ENCODE measurements at regions not wholly inside any gene's neighbourhood (a gene's known extent, or its start where the extent isn't known, plus 50 kb on each side); places are given as distances from the start of the nearest gene placed in this dataset.

DNA sequence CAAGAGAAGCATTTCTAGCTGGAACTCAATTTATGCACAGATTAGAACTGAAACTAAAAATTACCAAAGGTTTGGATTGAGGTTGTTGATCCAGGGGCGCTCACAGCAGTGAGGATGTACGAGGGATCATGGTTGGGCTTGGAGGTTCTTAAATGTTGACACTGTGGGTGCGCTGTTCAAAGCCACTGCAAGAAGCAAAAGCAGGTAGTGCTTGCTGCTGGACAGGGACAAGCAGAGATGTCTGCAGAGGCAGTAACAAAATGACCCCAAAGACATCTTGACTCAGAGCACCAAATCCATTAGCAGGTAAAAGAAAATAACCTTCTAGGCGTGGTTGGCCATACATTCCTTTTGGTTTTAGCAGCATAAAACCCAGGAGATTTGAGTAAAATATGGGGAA, 468.4 kb downstream of the ZSWIM6 start:
- no peak for DNase-seq

DNA sequence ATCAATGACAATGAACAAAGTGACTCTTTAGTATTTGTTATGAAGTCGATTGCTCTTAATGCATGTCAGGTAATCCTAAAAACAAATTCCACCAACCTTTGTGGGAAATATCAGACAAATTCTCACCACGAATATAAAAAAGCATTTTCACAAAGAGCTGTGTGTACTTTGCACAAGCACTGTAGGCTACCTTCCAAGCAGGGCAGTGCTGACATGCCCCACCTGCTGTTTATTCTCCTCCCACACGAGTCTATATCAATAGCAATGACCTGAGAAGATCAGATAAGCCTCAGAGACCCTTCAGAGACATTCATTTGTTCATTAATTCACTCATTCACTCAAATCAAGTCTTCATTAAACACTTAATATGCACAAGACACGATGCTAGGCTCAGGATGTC, 469.1 kb downstream of the ZSWIM6 start:
- no peak for DNase-seq

DNA sequence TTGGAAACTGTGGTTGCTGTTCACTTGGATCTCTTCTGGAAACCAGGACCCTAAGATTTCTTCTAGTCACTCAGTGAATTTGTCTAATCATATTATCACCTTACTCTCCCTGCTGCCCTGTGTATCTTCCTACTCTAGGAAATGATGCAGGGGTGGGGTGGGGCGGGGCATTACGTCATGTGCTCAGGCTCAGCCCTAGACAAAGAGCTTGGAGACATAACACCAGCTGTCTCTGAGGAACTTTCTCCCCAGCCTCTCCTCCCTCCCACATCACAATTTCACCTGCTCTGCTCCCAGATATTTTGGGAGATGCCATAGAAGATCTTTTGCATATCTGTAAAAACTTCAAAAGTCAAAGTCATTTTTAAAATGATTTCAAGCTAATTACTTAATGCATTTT, 470.4 kb downstream of the ZSWIM6 start:
- no peak for DNase-seq

DNA sequence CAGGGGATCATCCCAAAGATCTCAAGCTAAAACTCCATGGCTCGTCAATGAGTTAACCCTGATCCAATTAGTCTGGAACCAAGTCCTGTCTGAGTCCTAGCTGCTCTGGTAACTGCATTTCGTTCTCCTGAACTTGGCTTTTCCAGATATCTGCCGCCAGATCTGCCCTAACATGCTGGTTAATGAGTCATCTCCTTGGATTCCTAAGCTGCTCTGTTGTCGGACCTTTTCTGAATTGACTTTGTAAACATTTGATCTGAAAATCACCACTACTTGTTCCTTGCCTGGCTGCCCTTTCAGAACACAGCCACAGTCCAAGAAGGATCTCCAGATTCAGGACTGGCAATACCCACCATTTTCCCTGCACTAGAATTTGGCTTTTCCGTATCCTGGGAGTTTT, 473.0 kb downstream of the ZSWIM6 start:
- DNase-seq = no peak

DNA sequence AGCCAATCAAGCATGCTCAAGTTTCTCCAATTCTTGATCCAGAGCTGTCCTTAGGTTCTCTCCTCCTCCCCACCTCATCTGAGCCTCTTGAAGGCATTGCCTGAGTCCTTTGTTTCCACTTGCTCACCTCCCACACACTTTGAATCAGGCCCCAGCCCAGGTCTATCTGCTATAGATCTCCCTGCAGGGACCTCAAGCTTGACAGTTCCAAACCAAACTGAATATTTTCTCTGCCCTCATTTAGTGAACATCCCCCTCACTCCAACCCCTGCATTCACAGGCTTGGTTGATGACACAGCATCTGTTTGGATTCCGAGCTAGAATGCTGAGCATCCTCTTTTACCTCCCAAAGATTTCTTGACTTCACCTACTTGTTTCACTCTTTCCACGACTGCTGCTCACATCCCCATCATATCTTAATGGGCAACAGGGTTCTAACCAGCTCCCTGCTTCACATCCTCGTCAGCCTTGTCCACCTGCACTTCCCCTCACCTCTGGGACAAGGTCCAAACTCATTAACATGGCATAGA, 474.5 kb downstream of the ZSWIM6 start:
- DNase-seq = no peak

DNA sequence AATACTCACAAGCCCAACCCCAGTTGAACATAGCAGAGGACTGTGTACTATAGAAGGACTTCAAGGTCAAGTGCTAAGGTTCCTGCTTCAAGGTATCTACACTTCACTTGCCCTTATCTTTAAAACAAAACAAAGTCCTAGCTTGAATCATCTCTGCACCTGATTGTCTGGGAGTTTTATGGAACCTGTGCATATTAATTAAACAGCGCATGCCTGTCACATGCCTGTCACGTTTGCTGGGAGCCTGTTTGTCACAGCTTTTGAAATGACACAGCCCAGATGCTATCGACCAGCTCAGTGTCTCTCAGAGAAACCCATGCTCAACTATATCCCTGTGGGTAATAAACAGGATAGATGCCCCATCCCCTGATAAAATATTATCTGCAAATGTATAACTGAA, 476.0 kb downstream of the ZSWIM6 start:
- no peak for DNase-seq

DNA sequence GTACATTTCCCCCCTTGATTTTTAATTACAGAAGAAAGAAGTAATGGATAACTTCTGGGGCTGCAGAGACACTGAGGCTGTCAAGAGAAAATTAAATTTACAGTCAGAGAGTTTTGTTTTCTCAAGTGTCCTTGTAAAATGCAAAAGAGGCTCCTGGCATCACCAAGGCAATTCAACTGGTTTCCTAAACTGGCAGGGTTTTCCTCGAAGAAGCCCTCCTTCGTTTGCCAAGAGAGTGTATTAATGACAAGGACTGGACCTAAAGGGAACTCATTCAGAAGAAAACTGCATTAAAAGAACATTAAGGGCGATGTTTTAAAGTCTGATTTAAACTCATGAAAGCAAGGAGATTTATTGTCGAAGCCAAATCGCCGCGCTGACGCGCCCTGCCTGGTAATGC, 476.9 kb downstream of the ZSWIM6 start:
- no peak for DNase-seq

DNA sequence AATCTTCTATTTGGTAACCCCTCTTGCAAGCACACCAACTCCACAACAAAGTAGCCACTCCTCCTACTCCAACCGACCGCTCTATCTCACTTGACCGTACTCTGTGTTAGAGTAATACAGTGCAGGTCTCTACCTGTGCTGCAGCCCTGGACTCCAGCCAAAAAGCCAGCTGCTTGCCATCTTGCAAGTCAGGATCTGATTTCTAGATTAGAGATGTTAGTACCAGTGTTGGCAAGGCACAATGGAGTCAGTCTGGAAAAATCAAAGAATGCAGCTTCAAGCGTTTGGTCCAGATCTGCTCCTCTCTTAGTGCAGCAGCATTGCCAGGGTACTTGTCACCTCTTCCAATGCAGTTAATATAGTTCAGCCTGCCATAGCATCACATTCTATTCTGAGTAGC, 477.6 kb downstream of the ZSWIM6 start:
- DNase-seq = no peak

DNA sequence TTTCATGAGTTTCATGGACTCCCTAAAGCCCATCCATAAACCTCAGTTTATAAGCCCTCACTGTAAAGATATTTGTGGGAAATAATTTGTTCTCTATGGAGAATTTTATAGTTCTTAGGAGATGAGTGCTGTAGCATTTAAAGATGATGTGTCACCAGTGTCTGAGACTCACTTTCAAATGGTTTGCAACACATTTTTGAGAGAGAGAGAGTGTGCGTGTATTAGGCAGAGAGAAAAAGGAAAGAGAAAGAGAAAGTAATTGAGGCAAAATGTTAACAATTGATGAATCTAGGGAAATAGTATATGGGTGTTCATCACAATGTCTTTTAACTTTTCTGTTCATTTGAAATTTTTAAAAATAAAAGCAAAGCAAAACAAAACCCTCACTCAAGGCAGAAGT, 479.0 kb downstream of the ZSWIM6 start:
- no peak for DNase-seq

DNA sequence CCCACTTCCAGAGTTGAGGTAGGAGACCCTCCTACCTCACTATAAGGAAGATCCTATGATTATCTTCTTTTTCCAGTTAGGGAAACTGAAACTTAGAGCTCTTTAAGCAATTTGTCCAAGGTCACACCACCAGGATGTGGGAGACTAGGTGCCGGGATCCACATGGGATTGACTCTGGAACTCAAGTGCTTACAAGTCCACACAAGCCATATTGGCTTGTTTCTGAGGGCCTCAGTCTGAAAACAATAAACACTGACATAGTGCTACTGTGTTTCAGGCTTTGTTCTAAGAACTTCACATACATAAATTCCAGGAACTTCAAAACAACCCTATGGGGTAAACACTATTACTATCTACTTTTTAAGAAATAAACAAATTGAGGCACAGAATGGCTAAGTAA, 481.3 kb downstream of the ZSWIM6 start:
- no peak for DNase-seq

DNA sequence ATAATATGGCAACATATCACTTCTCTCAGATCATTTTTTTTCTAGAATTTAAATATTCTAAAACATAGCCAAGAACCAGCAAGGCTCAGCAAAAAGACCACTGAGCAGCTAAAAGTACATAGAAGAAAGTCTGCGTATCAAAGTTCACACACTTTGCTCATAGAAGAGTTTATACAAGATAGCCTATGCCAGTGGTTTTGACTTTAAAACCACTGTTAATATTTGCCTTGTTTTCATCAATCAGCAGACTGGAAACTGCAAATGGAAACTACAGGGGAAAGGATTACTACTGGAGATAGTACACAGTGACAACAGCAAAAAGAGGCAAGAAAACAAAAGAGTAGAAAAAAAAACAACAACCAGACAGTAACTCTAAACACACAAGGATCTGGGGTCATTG, 483.3 kb downstream of the ZSWIM6 start:
- DNase-seq = no peak

DNA sequence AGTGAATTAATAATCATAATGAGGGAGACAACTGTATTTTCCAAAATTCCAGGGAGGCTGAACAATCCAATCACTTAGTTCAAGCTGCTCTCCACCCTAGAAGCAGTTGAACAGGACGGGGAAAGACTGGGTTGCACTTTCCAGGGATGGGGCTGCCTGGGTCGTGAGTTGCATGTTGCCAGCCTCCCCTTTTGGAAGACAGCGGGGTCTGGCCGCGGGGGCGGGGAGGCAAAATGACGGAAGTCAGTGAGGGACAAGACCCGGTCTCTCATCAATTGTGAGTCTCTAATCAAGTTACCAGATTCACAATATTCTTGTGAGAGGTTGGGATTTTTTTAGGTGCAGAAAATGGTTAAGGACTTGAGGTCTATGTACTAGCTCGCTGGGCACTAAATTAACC, 484.1 kb downstream of the ZSWIM6 start:
- DNase-seq = no peak

DNA sequence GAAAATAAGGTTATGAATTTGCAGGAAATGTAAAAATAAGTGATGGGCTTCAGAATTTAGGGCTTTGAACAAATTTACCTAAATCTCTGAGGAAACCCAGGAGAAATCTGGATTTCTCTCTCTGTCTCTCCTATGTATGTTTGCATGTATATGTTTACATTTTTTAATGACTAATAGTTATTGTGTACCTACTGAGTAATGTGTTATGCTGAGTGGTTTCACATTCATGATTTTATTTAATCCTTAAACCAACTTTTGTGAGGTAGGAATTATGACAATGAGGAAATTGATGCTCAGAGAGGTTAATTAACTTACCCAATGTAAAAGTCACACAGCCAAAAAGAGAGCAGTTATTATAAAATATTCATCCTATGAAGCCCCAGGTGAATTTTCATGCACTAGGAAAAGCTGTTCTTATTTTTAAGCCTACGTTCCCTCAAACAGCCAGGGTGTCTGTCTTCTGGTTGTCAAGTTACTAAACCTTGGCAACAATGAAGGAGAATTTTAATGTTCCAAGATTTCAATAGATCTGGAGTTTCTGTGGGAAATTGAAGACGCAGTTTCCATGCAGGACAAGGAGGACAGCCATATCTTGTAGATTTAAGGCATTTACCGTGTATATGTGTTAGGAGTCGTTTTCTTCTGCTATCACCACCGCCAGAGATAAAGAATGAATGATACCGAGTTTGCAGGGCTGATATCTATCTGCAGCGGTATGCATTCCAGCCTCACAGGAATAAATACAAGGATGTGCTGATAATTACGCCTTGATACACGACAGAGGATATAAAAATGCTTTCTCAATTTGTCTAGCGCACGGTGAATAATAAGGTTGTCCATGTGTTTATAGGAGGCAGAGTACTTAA, 484.8 kb downstream of the ZSWIM6 start:
- no peak for DNase-seq

DNA sequence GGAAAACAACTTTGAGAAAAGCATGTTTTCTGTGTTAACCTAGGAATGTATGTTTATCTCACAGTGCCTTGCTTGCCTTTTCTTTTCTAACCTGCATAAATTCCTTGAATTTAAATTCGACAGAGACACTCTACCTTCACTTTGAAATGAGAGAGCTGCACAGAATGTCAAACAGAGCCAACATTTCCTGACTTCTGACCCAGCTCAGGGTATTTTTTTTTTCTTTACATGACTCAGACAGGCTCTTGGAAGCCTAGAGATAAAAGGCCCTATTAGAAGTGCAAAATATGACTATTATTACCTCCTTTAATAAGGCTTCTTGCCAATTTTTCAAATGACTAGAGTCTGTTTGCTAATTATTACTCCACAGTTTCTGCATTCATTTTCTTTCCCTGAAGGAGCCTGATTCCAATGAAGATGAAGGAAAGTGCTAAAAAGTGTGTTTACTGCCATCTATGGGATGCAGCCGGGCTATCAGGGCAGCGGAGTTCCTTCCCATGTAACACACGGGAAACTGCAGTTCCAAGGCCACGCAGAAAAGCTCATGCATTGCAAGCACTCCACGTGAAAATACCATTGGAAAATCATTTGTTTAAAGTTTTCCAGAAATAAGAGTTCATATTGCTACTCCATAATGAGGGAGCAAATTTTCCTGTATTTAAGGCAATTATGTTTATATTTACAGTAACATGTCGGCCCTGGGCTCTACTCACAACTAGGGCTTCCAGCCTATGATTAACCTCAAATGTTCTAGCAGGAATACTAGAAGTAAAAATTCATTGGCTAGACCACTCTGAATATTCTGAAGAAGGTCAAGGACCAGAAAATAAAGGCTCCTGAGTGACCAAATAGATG, 485.6 kb downstream of the ZSWIM6 start:
- peak; percentile 44 for DNase-seq

DNA sequence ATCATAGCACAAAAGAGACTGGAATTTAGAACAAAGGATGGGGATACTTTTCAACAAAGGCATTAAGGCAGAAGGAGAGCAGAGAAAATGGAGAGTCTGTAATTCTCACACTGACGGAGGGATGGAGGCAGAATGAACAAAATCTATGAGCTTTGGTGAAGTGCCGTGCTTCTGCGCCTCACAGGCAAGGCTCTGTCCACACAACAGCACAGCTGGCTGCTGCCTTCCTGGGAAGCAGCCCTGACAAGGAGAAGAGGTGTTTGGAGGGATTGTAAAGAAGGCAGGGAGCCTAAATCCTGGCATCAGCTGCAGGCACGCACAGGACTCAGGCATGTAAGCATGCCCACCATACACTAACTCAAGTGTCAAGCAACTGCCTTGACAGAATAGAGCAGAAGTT, 485.2 kb upstream of the KIF2A start:
- no peak for DNase-seq

DNA sequence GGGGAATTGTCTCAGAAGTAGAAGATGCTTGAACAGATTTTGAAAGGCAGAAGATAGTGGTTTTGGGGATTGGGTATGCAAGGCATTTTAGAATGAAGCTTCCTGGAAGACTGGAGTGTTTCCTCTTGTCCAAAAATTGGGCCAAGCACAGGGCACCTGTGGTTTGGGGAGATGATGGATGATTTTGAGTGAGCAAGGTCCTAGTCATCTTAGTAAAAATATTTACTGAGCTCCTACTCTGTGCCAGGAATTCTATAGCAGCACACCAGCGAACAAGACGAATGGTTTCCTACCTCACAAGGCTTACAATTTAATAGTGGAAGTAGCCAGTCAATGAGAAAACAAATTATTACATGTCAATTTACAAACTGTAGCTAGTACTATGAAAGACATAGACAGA, 484.4 kb upstream of the KIF2A start:
- no peak for DNase-seq

DNA sequence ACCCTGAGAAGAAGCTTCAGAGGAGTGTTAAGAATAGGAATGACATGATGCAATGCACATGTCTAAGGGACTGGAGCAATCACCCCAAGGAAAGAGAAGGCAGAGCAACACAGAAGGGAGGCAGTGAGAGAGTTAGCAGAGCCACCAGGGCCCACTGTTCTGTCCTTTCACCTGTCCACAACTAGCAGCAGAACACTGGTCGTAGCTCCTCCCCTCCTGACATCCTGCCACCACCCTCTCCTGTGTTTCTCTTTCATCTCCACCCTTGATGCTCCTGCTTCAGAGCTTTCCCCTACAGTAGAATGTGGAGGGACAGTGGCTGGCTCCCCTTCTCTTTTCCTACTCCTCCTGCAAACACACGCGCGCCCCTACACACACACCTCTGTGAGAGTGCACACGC, 483.4 kb upstream of the KIF2A start:
- no peak for DNase-seq

DNA sequence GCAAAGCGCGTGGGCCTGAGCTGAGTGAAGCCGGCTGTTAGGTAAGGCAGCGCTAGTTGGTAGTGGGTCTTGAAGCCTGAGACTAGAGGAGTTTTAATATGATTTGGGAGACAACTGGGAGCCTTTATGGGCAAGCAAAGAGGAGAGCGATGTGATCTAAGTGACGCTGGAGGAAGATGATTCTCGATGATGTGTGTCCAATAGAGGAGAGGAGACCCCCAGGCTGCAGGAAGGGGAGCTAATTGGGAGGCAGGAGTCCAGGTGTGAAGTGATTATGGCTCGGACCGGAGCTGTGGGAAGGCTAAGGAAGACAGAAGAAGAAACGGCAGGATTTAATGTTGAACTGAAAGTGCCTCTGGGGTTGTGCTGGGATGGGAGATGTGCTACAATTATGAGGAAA, 482.9 kb upstream of the KIF2A start:
- no peak for DNase-seq

DNA sequence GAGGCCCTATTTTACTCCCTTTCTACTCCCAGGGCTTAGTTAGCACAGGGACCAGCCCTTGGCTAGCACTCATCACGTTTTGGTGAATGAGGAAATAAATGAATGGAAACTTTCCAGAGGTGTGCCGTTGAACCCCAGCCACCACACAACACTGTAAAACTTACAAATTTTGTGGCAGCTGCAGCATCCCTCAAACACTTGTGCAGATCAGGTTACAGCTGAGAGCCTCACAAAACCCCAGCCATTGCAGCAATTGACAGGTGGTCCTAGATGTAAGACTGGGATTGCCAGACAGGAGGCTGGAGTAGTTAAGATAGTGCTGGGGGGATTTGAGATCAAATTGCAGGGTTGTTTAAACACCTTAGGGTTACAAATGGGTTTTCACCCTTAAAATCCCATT, 482.2 kb upstream of the KIF2A start:
- DNase-seq = no peak

DNA sequence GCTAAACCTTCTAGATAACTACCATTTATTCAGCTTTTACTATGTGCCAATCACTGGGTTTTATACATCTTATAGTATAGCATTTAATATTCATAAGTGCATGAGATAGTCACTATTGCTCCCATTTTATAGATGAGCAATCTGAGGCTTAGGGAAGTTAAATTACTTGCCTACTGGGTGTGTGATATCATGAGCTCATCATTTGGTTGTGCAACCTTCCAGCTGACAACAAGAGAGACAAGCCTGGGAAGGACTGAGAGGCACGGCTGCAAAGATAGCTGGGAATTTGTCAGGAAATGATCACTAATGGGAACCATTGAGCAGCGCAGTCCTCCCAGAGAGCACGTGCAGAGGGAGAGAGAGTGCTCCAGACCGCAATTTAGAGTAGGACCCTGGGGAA, 481.6 kb upstream of the KIF2A start:
- no peak for DNase-seq

DNA sequence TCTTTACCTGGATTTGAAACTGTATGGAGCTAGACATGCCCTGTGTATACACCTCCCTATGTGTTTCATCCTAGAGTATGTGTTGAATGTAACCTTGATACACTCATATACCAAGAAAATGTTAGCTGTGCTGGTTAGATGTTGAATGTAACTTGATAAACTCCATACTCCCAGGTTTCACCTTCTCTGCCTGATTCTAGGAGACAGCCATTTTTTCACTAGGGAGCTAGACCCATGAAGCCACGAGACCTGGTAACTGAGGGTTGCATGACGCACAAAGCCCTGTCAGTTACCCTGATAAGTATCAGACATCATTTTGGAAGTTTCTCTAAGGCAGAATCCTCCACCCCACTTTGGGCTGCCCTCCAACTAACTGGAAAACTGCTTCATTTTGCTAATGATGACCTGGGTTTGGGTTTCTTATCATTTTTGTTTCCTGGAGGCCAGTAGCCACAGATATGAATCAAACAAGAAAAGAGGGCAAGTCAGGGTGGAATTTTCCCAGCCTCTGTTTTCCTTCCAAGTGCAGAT, 478.5 kb upstream of the KIF2A start:
- DNase-seq = no peak

DNA sequence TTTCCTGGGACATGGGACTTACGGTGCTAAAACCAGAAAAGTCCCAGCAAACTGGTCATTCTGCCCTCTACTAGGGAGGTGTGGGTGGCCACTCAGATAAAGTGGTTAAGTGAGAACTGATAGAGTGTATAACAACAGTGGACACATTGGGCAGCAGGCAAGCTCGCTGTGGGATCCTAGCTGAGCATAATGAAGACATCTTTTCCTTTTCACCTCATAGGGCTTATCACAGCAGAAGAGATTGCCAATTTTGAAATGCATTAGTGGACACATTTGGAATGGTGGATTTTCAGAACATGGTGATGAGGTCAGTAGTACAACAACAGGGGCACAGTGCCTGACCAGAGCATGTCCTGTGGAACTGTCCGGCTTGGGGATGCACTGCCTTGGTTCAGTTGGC, 477.1 kb upstream of the KIF2A start:
- DNase-seq = no peak

DNA sequence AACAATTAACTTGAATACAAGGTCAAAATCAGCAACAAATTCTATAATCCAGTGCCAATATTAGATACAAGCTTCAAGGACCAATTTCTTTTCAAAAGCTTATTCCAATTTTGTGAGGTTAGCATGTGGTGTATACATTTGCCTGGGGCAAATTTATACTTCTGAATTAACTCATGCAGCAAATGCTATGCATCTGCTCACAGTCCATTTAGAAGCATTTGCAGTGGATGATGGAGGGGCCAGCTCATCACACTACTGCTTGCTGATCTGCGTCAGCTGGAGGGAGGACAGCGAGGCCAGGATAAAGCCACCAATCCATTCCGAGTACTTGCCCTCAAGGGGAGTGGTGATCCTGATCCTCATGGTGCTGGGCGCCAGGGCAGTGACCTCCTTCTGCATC, 474.3 kb upstream of the KIF2A start:
- no peak for DNase-seq

DNA sequence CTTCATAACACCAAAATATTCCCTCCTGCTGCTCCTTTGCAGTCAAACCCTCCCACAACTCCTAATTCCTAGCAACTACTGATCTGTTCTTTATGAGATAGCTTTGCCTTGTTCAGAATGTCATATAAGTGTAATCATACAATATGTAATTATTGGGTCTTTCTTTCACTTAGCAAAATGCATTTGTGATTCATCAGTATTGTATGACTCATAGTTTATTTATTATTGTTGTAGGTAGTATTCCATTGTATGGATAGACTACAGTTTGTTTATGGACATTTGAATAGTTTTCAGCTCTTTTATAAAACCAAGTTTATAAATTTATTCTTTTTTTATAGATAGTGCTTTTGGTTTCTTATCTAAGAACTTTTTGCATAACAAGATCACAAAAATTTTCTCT, 468.2 kb upstream of the KIF2A start:
- DNase-seq = no peak

Measured in hematopoietic multipotent progenitor cell treated with erythropoietin and hydrocortisone succinate and interleukin-3 and kit ligand, for 4 days (in vitro differentiated cells).